ENCODE measurements at regions not wholly inside any gene's neighbourhood (a gene's known extent, or its start where the extent isn't known, plus 50 kb on each side); places are given as distances from the start of the nearest gene placed in this dataset.
"Not testable (repeated sequence)": the region's sequence is repeated elsewhere in the genome, so short reads cannot be mapped to it uniquely, and the experiment has no call there.

GRCh38 chrX:114006664-114007063, 577.2 kb upstream of the HTR2C start:
- no peaks in the 10 kb centered on the region for H3K27me3 Mint-ChIP-seq (ENCODE audit: unreplicated experiment)
- H3K27ac Mint-ChIP-seq (ENCODE audit: unreplicated experiment): no peak overlapping the region
- CTCF ChIA-PET: no interaction called here
- no peak for DNase-seq
- intact Hi-C loops (cut with micrococcal nuclease; ENCODE audit: unreplicated experiment): no loop called here
- no TSS peak for BruUV-seq (replicated peaks)
- TF ChIP-seq, protein P1, sequence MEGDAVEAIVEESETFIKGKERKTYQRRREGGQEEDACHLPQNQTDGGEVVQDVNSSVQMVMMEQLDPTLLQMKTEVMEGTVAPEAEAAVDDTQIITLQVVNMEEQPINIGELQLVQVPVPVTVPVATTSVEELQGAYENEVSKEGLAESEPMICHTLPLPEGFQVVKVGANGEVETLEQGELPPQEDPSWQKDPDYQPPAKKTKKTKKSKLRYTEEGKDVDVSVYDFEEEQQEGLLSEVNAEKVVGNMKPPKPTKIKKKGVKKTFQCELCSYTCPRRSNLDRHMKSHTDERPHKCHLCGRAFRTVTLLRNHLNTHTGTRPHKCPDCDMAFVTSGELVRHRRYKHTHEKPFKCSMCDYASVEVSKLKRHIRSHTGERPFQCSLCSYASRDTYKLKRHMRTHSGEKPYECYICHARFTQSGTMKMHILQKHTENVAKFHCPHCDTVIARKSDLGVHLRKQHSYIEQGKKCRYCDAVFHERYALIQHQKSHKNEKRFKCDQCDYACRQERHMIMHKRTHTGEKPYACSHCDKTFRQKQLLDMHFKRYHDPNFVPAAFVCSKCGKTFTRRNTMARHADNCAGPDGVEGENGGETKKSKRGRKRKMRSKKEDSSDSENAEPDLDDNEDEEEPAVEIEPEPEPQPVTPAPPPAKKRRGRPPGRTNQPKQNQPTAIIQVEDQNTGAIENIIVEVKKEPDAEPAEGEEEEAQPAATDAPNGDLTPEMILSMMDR (IDR thresholded peaks at IDR 0.05; ENCODE audit: unreplicated experiment): no peak
- H3K4me1 Mint-ChIP-seq (ENCODE audit: low read depth, unreplicated experiment): no peaks in the 10 kb centered on the region
- H3K36me3 Mint-ChIP-seq (ENCODE audit: insufficient read depth, unreplicated experiment): no peaks in the 10 kb centered on the region
- peaks cover 9% of the 10 kb centered on the region for H3K9me3 Mint-ChIP-seq (ENCODE audit: low read depth, unreplicated experiment)
- H3K4me3 Mint-ChIP-seq (ENCODE audit: low read depth, unreplicated experiment): no peak overlapping the region

- intact Hi-C loops (cut with micrococcal nuclease; ENCODE audit: unreplicated experiment): no loop called here
- H3K27ac Mint-ChIP-seq (ENCODE audit: unreplicated experiment): no peak overlapping the region
- H3K4me1 Mint-ChIP-seq (ENCODE audit: low read depth, unreplicated experiment): no peaks in the 10 kb centered on the region
- CTCF ChIA-PET: no interaction called here
- TF ChIP-seq, protein P1 (IDR thresholded peaks at IDR 0.05; ENCODE audit: unreplicated experiment): no peak
- no peaks in the 10 kb centered on the region for H3K36me3 Mint-ChIP-seq (ENCODE audit: insufficient read depth, unreplicated experiment)
- no TSS peak for BruUV-seq (replicated peaks)
- no peak overlapping the region for H3K4me3 Mint-ChIP-seq (ENCODE audit: low read depth, unreplicated experiment)
- H3K27me3 Mint-ChIP-seq (ENCODE audit: unreplicated experiment): no peaks in the 10 kb centered on the region
- DNase-seq: no peak
- H3K9me3 Mint-ChIP-seq (ENCODE audit: low read depth, unreplicated experiment): peaks cover 15% of the 10 kb centered on the region
Measured at GRCh38 chrX:113996781-113997180, 587.1 kb upstream of the HTR2C start.

- H3K36me3 Mint-ChIP-seq (ENCODE audit: insufficient read depth, unreplicated experiment); H3K27ac Mint-ChIP-seq (ENCODE audit: unreplicated experiment); CTCF ChIA-PET; H3K4me1 Mint-ChIP-seq (ENCODE audit: low read depth, unreplicated experiment); H3K27me3 Mint-ChIP-seq (ENCODE audit: unreplicated experiment); intact Hi-C loops (cut with micrococcal nuclease; ENCODE audit: unreplicated experiment); DNase-seq; BruUV-seq (replicated peaks); H3K4me3 Mint-ChIP-seq (ENCODE audit: low read depth, unreplicated experiment): not testable (repeated sequence)
- peaks cover 10% of the 10 kb centered on the region for H3K9me3 Mint-ChIP-seq (ENCODE audit: low read depth, unreplicated experiment)
Measured at GRCh38 chrX:113991720-113992119, 592.2 kb upstream of the HTR2C start.

- CTCF ChIA-PET; intact Hi-C loops (cut with micrococcal nuclease; ENCODE audit: unreplicated experiment); H3K36me3 Mint-ChIP-seq (ENCODE audit: insufficient read depth, unreplicated experiment); H3K27ac Mint-ChIP-seq (ENCODE audit: unreplicated experiment); BruUV-seq (replicated peaks); H3K4me1 Mint-ChIP-seq (ENCODE audit: low read depth, unreplicated experiment); DNase-seq; H3K9me3 Mint-ChIP-seq (ENCODE audit: low read depth, unreplicated experiment); H3K27me3 Mint-ChIP-seq (ENCODE audit: unreplicated experiment); H3K4me3 Mint-ChIP-seq (ENCODE audit: low read depth, unreplicated experiment): not testable (repeated sequence)
Measured at GRCh38 chrX:113990669-113991068, 593.2 kb upstream of the HTR2C start.

GRCh38 chrX:113988315-113988935, 595.5 kb upstream of the HTR2C start:
- H3K4me3 Mint-ChIP-seq (ENCODE audit: low read depth, unreplicated experiment); intact Hi-C loops (cut with micrococcal nuclease; ENCODE audit: unreplicated experiment); H3K27me3 Mint-ChIP-seq (ENCODE audit: unreplicated experiment); H3K36me3 Mint-ChIP-seq (ENCODE audit: insufficient read depth, unreplicated experiment); CTCF ChIA-PET; H3K4me1 Mint-ChIP-seq (ENCODE audit: low read depth, unreplicated experiment); H3K9me3 Mint-ChIP-seq (ENCODE audit: low read depth, unreplicated experiment); BruUV-seq (replicated peaks); H3K27ac Mint-ChIP-seq (ENCODE audit: unreplicated experiment); DNase-seq: not testable (repeated sequence)

DNA sequence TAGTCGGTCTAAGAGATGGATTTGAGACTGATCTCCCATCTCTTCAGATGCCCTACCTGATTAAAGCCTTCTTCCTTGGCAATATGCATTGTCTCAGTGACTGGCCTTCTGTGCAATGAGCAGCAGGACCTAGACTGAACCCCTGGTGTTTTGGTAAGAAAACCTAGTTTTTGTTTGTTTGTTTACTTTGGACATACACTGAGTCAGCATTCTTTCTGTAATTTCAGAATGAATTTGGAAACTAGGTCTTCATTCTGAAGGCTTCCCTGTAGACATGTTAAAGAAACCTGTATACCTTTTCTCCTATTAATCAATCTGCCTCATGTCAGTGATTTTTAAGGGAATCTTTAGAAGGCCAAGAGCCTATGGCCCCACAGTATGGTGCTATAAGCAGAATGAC, 597.5 kb upstream of the HTR2C start:
- Mint-ChIP-seq H3K9me3 (ENCODE audit: low read depth, unreplicated experiment) (peaks cover 6% of the 10 kb centered on the region), H3K27me3 (ENCODE audit: unreplicated experiment) (no peaks in the 10 kb centered on the region), H3K4me3 (ENCODE audit: low read depth, unreplicated experiment) (no peak overlapping the region), H3K4me1 (ENCODE audit: low read depth, unreplicated experiment) (no peaks in the 10 kb centered on the region), H3K36me3 (ENCODE audit: insufficient read depth, unreplicated experiment) (no peaks in the 10 kb centered on the region), H3K27ac (ENCODE audit: unreplicated experiment) (no peak overlapping the region)
- intact Hi-C loops (cut with micrococcal nuclease; ENCODE audit: unreplicated experiment): no loop called here
- no peak for DNase-seq
- CTCF ChIA-PET: no interaction called here
- BruUV-seq (replicated peaks): no TSS peak
- TF ChIP-seq, protein P1 (IDR thresholded peaks at IDR 0.05; ENCODE audit: unreplicated experiment): no peak

All from Calu3 (cell line).